ENCODE measurements at regions not wholly inside any gene's neighbourhood (a gene's known extent, or its start where the extent isn't known, plus 50 kb on each side); places are given as distances from the start of the nearest gene placed in this dataset.

DNA sequence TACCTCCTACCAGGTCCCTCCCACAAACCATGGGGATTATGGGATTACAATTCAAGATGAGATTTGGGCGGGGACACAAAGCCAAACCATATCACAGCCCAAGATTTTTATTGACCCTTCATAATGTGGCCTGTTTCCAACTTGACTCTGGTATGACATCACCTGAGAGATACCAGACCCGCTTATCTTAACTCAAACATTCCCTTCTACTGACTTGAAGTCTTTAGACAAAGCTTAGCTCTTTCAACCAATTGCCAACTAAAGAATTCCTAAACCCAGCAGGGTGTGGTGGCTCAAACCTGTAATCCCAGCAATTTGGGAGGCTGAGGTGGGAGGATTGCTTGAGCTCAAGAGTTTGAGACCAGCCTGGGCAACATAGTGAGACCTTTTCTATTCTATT is 67.9 kb downstream of the CLRN3 start:
- Histone ChIP-seq H4K8ac (ENCODE audit: extremely low read depth, insufficient read depth, low read length) (no peak overlapping the region), H3K79me2 (ENCODE audit: control insufficient read depth in 1 of 2, insufficient read depth in 2 of 2, low read length in 2 of 2) (no peaks in the 10 kb centered on the region), H2BK12ac (ENCODE audit: low read depth, low read length) (no peak overlapping the region), H2AFZ (ENCODE audit: low read length) (no peak overlapping the region), H2BK15ac (ENCODE audit: low read length) (no peak overlapping the region), H3K27ac (ENCODE audit: low read depth, low read length) (no peak overlapping the region), H3K23me2 (ENCODE audit: low read depth, low read length) (no peaks in the 10 kb centered on the region), H3K27me3 (replicated peaks in 1 of 4; ENCODE audit: control insufficient read depth in 3 of 4, extremely low read depth in 1 of 4, insufficient read depth in 3 of 4, low read length in 3 of 4) (no peaks in the 10 kb centered on the region), H3K9me3 (ENCODE audit: insufficient read depth in 2 of 2, low read depth in 1 of 2, low read length in 1 of 2) (peaks cover 12 to 17% of the 10 kb centered on the region in 2 experiments), H3K18ac (ENCODE audit: extremely low read depth, low read length) (no peak overlapping the region), H3K56ac (replicated peaks; ENCODE audit: insufficient read length, low read depth, low read length) (no peak overlapping the region), H2AK5ac (ENCODE audit: low read depth, low read length) (no peak overlapping the region), H3K4me1 (replicated peaks in 1 of 4; ENCODE audit: control insufficient read depth in 3 of 4, insufficient read depth in 4 of 4, low read length in 3 of 4) (peaks cover 0 to 3% (median 1%) of the 10 kb centered on the region in 4 experiments; a peak in 2 of 7 replicates), H3K14ac (ENCODE audit: insufficient read length) (no peak overlapping the region), H3K4ac (replicated peaks; ENCODE audit: insufficient read length, low read depth, low read length) (no peak overlapping the region), H4K91ac (replicated peaks; ENCODE audit: insufficient read length, low read length) (no peak overlapping the region), H2BK120ac (replicated peaks; ENCODE audit: low read depth, low read length) (no peak overlapping the region), H3K79me1 (ENCODE audit: low read depth, low read length) (no peaks in the 10 kb centered on the region), H3K4me2 (ENCODE audit: insufficient read depth in 1 of 2, low read depth in 2 of 2, low read length in 2 of 2) (no peak overlapping the region), H3K9ac (replicated peaks in 1 of 4; ENCODE audit: extremely low read depth in 1 of 4, low read depth in 3 of 4, low read length in 3 of 4) (no peak overlapping the region), H2BK20ac (ENCODE audit: low read length) (no peak overlapping the region), H3K23ac (ENCODE audit: insufficient read length) (no peak overlapping the region), H4K20me1 (replicated peaks in 1 of 2; ENCODE audit: control insufficient read depth in 1 of 2, insufficient read depth in 2 of 2, low read length in 2 of 2) (no peaks in the 10 kb centered on the region), H4K5ac (ENCODE audit: insufficient read length, low read depth, low read length) (no peak overlapping the region), H2BK5ac (ENCODE audit: low read depth, low read length) (no peak overlapping the region), H3K4me3 (ENCODE audit: extremely low read depth in 1 of 4, insufficient read depth in 2 of 4, low read depth in 3 of 4, low read length in 4 of 4) (no peak overlapping the region), H3K36me3 (ENCODE audit: control insufficient read depth in 2 of 4, insufficient read depth in 4 of 4, low read length in 3 of 4) (no peaks in the 10 kb centered on the region)
- DNase-seq (ENCODE audit: low read depth in 1 of 2, low spot score in 2 of 2) (no peak), FAIRE-seq (no peak)
- ChIA-PET CTCF (ENCODE audit: partially characterized antibody) (interaction anchor here (1.0 to 2.8 kb wide), 3 partner anchors 12 to 130 kb away, joined by 3 to 11 read pairs (median 4); no protein-coding TSS in a partner anchor), POLR2A (ENCODE audit: partially characterized antibody) (no interaction called here)
- TF ChIP-seq CBX8 (IDR thresholded peaks at IDR 0.05; ENCODE audit: borderline replicate concordance, low read depth, low read length), result no peak
- 95% methylated on average over 2 of the region's 2 CpGs; no CpG with 5 or more reads in 1 of the 2 experiments for WGBS, 2 experiments (ENCODE audit: extremely low coverage in 1 of 2, insufficient coverage in 1 of 2, insufficient read length in 1 of 2, insufficient replicate concordance in 2 of 2, low coverage in 1 of 2, low lambda C conversion rate in 2 of 2, missing lambda C conversion rate in 1 of 2)
